ENCODE measurements at regions not wholly inside any gene's neighbourhood (a gene's known extent, or its start where the extent isn't known, plus 50 kb on each side); places are given as distances from the start of the nearest gene placed in this dataset.
A peak's percentile ranks its signal among the peaks of the same experiment; 100 is the strongest.
"Not testable (repeated sequence)": the region's sequence is repeated elsewhere in the genome, so short reads cannot be mapped to it uniquely, and the experiment has no call there.

- H4K20me1 ChIP-seq (ENCODE audit: control insufficient read depth, insufficient read depth, low read length, poor library complexity, severe bottlenecking); H2AFZ ChIP-seq (ENCODE audit: insufficient read depth, low read depth, low read length, poor library complexity, severe bottlenecking); H3K4me1 Mint-ChIP-seq; H3K36me3 ChIP-seq (replicated peaks in 1 of 2; ENCODE audit: control extremely low read depth in 1 of 2, control insufficient read depth in 1 of 2, extremely low read depth in 1 of 2, insufficient read depth in 2 of 2, low read length in 1 of 2); H3K4me3 ChIP-seq (ENCODE audit: control extremely low read depth in 1 of 5, extremely low read depth in 1 of 5, insufficient read depth in 1 of 5, low read depth in 2 of 5, low read length in 4 of 5); CTCF ChIA-PET; H3K4me3 Mint-ChIP-seq; H3K27ac Mint-ChIP-seq; H3K9ac ChIP-seq (ENCODE audit: low read length); POLR2A ChIA-PET; intact Hi-C loops (cut with micrococcal nuclease); DNase-seq; H3K27me3 ChIP-seq (replicated peaks in 1 of 4; ENCODE audit: control extremely low read depth in 1 of 4, control insufficient read depth in 3 of 4, insufficient read depth in 4 of 4, low read length in 3 of 4); H3K9me3 ChIP-seq (ENCODE audit: control extremely low read depth in 1 of 3, control insufficient read depth in 2 of 3, insufficient read depth in 1 of 3, low read length in 2 of 3); H3K9me3 Mint-ChIP-seq (ENCODE audit: insufficient read depth); H3K4me2 ChIP-seq (replicated peaks; ENCODE audit: low read depth, low read length, poor library complexity, severe bottlenecking); H3K4me1 ChIP-seq (ENCODE audit: control insufficient read depth in 2 of 2, insufficient read depth in 2 of 2, low read length in 2 of 2); H3K27ac ChIP-seq (ENCODE audit: low read length in 2 of 2); H3K79me2 ChIP-seq (ENCODE audit: control insufficient read depth, insufficient read depth, low read length): not testable (repeated sequence)
- 51% methylated on average over 5 of the region's 11 CpGs for WGBS (ENCODE audit: insufficient coverage)
- H3K27me3 Mint-ChIP-seq = peaks cover 15% of the 10 kb centered on the region
- ATAC-seq (ENCODE audit: low read depth) = peak; percentile 39
These were observed 100.9 kb downstream of the TBC1D26 start for GRCh38 chr17:15832921-15833480.

GRCh38 chr17:15833890-15834289 is 101.8 kb downstream of the TBC1D26 start:
- H4K20me1 ChIP-seq (ENCODE audit: control insufficient read depth, insufficient read depth, low read length, poor library complexity, severe bottlenecking); H3K27ac ChIP-seq (ENCODE audit: low read length in 2 of 2); CTCF ChIA-PET; H3K9me3 Mint-ChIP-seq (ENCODE audit: insufficient read depth); ATAC-seq (ENCODE audit: low read depth); intact Hi-C loops (cut with micrococcal nuclease); H3K4me1 ChIP-seq (ENCODE audit: control insufficient read depth in 2 of 2, insufficient read depth in 2 of 2, low read length in 2 of 2); H3K4me1 Mint-ChIP-seq; H2AFZ ChIP-seq (ENCODE audit: insufficient read depth, low read depth, low read length, poor library complexity, severe bottlenecking); H3K27me3 ChIP-seq (replicated peaks in 1 of 4; ENCODE audit: control extremely low read depth in 1 of 4, control insufficient read depth in 3 of 4, insufficient read depth in 4 of 4, low read length in 3 of 4); H3K36me3 ChIP-seq (replicated peaks in 1 of 2; ENCODE audit: control extremely low read depth in 1 of 2, control insufficient read depth in 1 of 2, extremely low read depth in 1 of 2, insufficient read depth in 2 of 2, low read length in 1 of 2); H3K79me2 ChIP-seq (ENCODE audit: control insufficient read depth, insufficient read depth, low read length); H3K27ac Mint-ChIP-seq; H3K4me3 Mint-ChIP-seq; DNase-seq; H3K9me3 ChIP-seq (ENCODE audit: control extremely low read depth in 1 of 3, control insufficient read depth in 2 of 3, insufficient read depth in 1 of 3, low read length in 2 of 3); H3K4me3 ChIP-seq (ENCODE audit: control extremely low read depth in 1 of 5, extremely low read depth in 1 of 5, insufficient read depth in 1 of 5, low read depth in 2 of 5, low read length in 4 of 5); POLR2A ChIA-PET; H3K4me2 ChIP-seq (replicated peaks; ENCODE audit: low read depth, low read length, poor library complexity, severe bottlenecking); H3K9ac ChIP-seq (ENCODE audit: low read length): not testable (repeated sequence)
- 100% methylated on average over 2 of the region's 5 CpGs for WGBS (ENCODE audit: insufficient coverage)
- peaks cover 10% of the 10 kb centered on the region for H3K27me3 Mint-ChIP-seq

GRCh38 chr17:15835481-15835880 is 103.4 kb downstream of the TBC1D26 start:
- H4K20me1 ChIP-seq (ENCODE audit: control insufficient read depth, insufficient read depth, low read length, poor library complexity, severe bottlenecking); H3K4me3 Mint-ChIP-seq; DNase-seq; POLR2A ChIA-PET; intact Hi-C loops (cut with micrococcal nuclease); H3K4me1 Mint-ChIP-seq; H3K4me1 ChIP-seq (ENCODE audit: control insufficient read depth in 2 of 2, insufficient read depth in 2 of 2, low read length in 2 of 2); H3K9me3 ChIP-seq (ENCODE audit: control extremely low read depth in 1 of 3, control insufficient read depth in 2 of 3, insufficient read depth in 1 of 3, low read length in 2 of 3); H2AFZ ChIP-seq (ENCODE audit: insufficient read depth, low read depth, low read length, poor library complexity, severe bottlenecking); CTCF ChIA-PET; H3K27me3 ChIP-seq (replicated peaks in 1 of 4; ENCODE audit: control extremely low read depth in 1 of 4, control insufficient read depth in 3 of 4, insufficient read depth in 4 of 4, low read length in 3 of 4); H3K27ac ChIP-seq (ENCODE audit: low read length in 2 of 2); H3K4me2 ChIP-seq (replicated peaks; ENCODE audit: low read depth, low read length, poor library complexity, severe bottlenecking); H3K27ac Mint-ChIP-seq; ATAC-seq (ENCODE audit: low read depth); H3K79me2 ChIP-seq (ENCODE audit: control insufficient read depth, insufficient read depth, low read length); H3K27me3 Mint-ChIP-seq; H3K9me3 Mint-ChIP-seq (ENCODE audit: insufficient read depth); H3K36me3 ChIP-seq (replicated peaks in 1 of 2; ENCODE audit: control extremely low read depth in 1 of 2, control insufficient read depth in 1 of 2, extremely low read depth in 1 of 2, insufficient read depth in 2 of 2, low read length in 1 of 2); H3K9ac ChIP-seq (ENCODE audit: low read length); H3K4me3 ChIP-seq (ENCODE audit: control extremely low read depth in 1 of 5, extremely low read depth in 1 of 5, insufficient read depth in 1 of 5, low read depth in 2 of 5, low read length in 4 of 5): not testable (repeated sequence)
- WGBS (ENCODE audit: insufficient coverage) = no CpG with 5 or more reads among the region's 4 CpGs

GRCh38 chr17:15836249-15836982 is 104.3 kb downstream of the TBC1D26 start:
- H3K9ac ChIP-seq (ENCODE audit: low read length); H3K36me3 ChIP-seq (replicated peaks in 1 of 2; ENCODE audit: control extremely low read depth in 1 of 2, control insufficient read depth in 1 of 2, extremely low read depth in 1 of 2, insufficient read depth in 2 of 2, low read length in 1 of 2); H3K27me3 ChIP-seq (replicated peaks in 1 of 4; ENCODE audit: control extremely low read depth in 1 of 4, control insufficient read depth in 3 of 4, insufficient read depth in 4 of 4, low read length in 3 of 4); H3K4me2 ChIP-seq (replicated peaks; ENCODE audit: low read depth, low read length, poor library complexity, severe bottlenecking); H3K9me3 ChIP-seq (ENCODE audit: control extremely low read depth in 1 of 3, control insufficient read depth in 2 of 3, insufficient read depth in 1 of 3, low read length in 2 of 3); POLR2A ChIA-PET; H3K27ac ChIP-seq (ENCODE audit: low read length in 2 of 2); H3K4me3 ChIP-seq (ENCODE audit: control extremely low read depth in 1 of 5, extremely low read depth in 1 of 5, insufficient read depth in 1 of 5, low read depth in 2 of 5, low read length in 4 of 5); H3K79me2 ChIP-seq (ENCODE audit: control insufficient read depth, insufficient read depth, low read length); ATAC-seq (ENCODE audit: low read depth); H4K20me1 ChIP-seq (ENCODE audit: control insufficient read depth, insufficient read depth, low read length, poor library complexity, severe bottlenecking); H3K9me3 Mint-ChIP-seq (ENCODE audit: insufficient read depth); H2AFZ ChIP-seq (ENCODE audit: insufficient read depth, low read depth, low read length, poor library complexity, severe bottlenecking); H3K4me1 ChIP-seq (ENCODE audit: control insufficient read depth in 2 of 2, insufficient read depth in 2 of 2, low read length in 2 of 2); CTCF ChIA-PET; H3K4me1 Mint-ChIP-seq; intact Hi-C loops (cut with micrococcal nuclease); DNase-seq; H3K4me3 Mint-ChIP-seq; H3K27ac Mint-ChIP-seq; H3K27me3 Mint-ChIP-seq: not testable (repeated sequence)
- 100% methylated on average over 1 of the region's 12 CpGs for WGBS (ENCODE audit: insufficient coverage)
